HFF-Myc (cell line): ENCODE measurements at regions not wholly inside any gene's neighbourhood (a gene's known extent, or its start where the extent isn't known, plus 50 kb on each side); places are given as distances from the start of the nearest gene placed in this dataset.

ENCODE experiments used
- DNase-seq: peaks from one replicate; pipeline ENCODE4 v3.0.0-alpha.2; 2011; ENCODE audit warnings: low read depth; ENCODE audit errors: extremely low read depth
- H3K4me3 ChIP-seq: replicated peaks from 2 replicates; pipeline ENCODE4 v1.5.1; 2011; ENCODE audit warnings: low read depth, mild to moderate bottlenecking, control low read depth, low read length
- CTCF ChIP-seq: IDR thresholded peaks from 2 replicates; pipeline ENCODE4 v1.5.1; 2012; ENCODE audit warnings: mild to moderate bottlenecking, low read depth, low read length, control low read depth; ENCODE audit errors: missing control alignments

- no peak for DNase-seq
- TF ChIP-seq CTCF = no peak
- no peak overlapping the region for H3K4me3 ChIP-seq
These were observed 454.6 kb downstream of the MIAT start for GRCh38 chr22:27111796-27112672.

GRCh38 chr22:27113211-27113635 is 455.8 kb downstream of the MIAT start:
- DNase-seq = peak; percentile 84
- no peak for TF ChIP-seq CTCF
- H3K4me3 ChIP-seq = no peak overlapping the region

GRCh38 chr22:27113641-27114040 is 456.3 kb downstream of the MIAT start:
- no peak overlapping the region for H3K4me3 ChIP-seq
- no peak for TF ChIP-seq CTCF
- DNase-seq = no peak

- TF ChIP-seq CTCF = no peak
- no peak for DNase-seq
- no peak overlapping the region for H3K4me3 ChIP-seq
These were observed 456.8 kb downstream of the MIAT start for GRCh38 chr22:27114186-27114585.

GRCh38 chr22:27115410-27115809 is 458.0 kb downstream of the MIAT start:
- no peak for TF ChIP-seq CTCF
- H3K4me3 ChIP-seq = no peak overlapping the region
- no peak for DNase-seq

- no peak for DNase-seq
- no peak overlapping the region for H3K4me3 ChIP-seq
- TF ChIP-seq CTCF = no peak
These were observed 458.4 kb downstream of the MIAT start for GRCh38 chr22:27115816-27116256.
